ENCODE measurements at regions not wholly inside any gene's neighbourhood (a gene's known extent, or its start where the extent isn't known, plus 50 kb on each side); places are given as distances from the start of the nearest gene placed in this dataset.
"Not testable (repeated sequence)": the region's sequence is repeated elsewhere in the genome, so short reads cannot be mapped to it uniquely, and the experiment has no call there.

GRCh38 chr2:231644426-231644825 lies 51.8 kb downstream of the TEX44 start:
- DNase-seq (ENCODE audit: low spot score): no peak

GRCh38 chr2:231646476-231646875 lies 53.8 kb downstream of the TEX44 start:
- peak; percentile 52 for DNase-seq (ENCODE audit: low spot score)

- DNase-seq (ENCODE audit: low spot score): peak; percentile 78
Observed at GRCh38 chr2:231648579-231649174, 56.0 kb downstream of the TEX44 start.

- not testable (repeated sequence) for DNase-seq (ENCODE audit: low spot score)
Observed at GRCh38 chr2:231651561-231651960, 56.8 kb upstream of the PTMA start.

- no peak for DNase-seq (ENCODE audit: low spot score)
Observed at GRCh38 chr2:231655488-231655887, 52.8 kb upstream of the PTMA start.

GRCh38 chr2:231655894-231656293 lies 52.4 kb upstream of the PTMA start:
- DNase-seq (ENCODE audit: low spot score): no peak
